Dedifferentiated amniotic fluid mesenchymal stem cell (primary cell): ENCODE measurements at regions not wholly inside any gene's neighbourhood (a gene's known extent, or its start where the extent isn't known, plus 50 kb on each side); places are given as distances from the start of the nearest gene placed in this dataset.

Experiments
- DNase-seq: peaks from one replicate; pipeline ENCODE4 v3.0.0-alpha.2; 2016; ENCODE audit errors: extremely low spot score

- peak; percentile 51 for DNase-seq
These were observed 58.7 kb downstream of the POU5F2 start for GRCh38 chr5:93682471-93683404.

- DNase-seq: no peak
These were observed 60.0 kb downstream of the POU5F2 start for GRCh38 chr5:93681432-93681831.

GRCh38 chr5:93677359-93677891, 64.0 kb downstream of the POU5F2 start:
- DNase-seq: peak; percentile 90

- no peak for DNase-seq
These were observed 64.7 kb downstream of the POU5F2 start for GRCh38 chr5:93676704-93677103.

GRCh38 chr5:93675460-93676450, 65.6 kb downstream of the POU5F2 start:
- DNase-seq: no peak

GRCh38 chr5:93674866-93675459, 66.4 kb downstream of the POU5F2 start:
- no peak for DNase-seq

GRCh38 chr5:93674138-93674537, 67.3 kb downstream of the POU5F2 start:
- DNase-seq: no peak

GRCh38 chr5:93673316-93673954, 68.0 kb downstream of the POU5F2 start:
- DNase-seq: no peak

GRCh38 chr5:93665648-93666047, 75.8 kb downstream of the POU5F2 start:
- DNase-seq: no peak

GRCh38 chr5:93660677-93661076, 77.7 kb downstream of the NR2F1 start:
- no peak for DNase-seq

GRCh38 chr5:93658044-93658443, 75.0 kb downstream of the NR2F1 start:
- no peak for DNase-seq

GRCh38 chr5:93654676-93655075, 71.7 kb downstream of the NR2F1 start:
- DNase-seq: no peak

GRCh38 chr5:93653716-93654115, 70.7 kb downstream of the NR2F1 start:
- no peak for DNase-seq

GRCh38 chr5:93649234-93649900, 66.3 kb downstream of the NR2F1 start:
- no peak for DNase-seq

GRCh38 chr5:93644760-93645159, 61.7 kb downstream of the NR2F1 start:
- DNase-seq: no peak
